HCT116 (cell line): ENCODE measurements at regions not wholly inside any gene's neighbourhood (a gene's known extent, or its start where the extent isn't known, plus 50 kb on each side); places are given as distances from the start of the nearest gene placed in this dataset.
A peak's percentile ranks its signal among the peaks of the same experiment; 100 is the strongest.

Source experiments
- ATAC-seq: fragments of 200-7000 bp; cut with Tn5 transposase; 2 replicates; pipeline ENCODE4 v1.9.1; 2020; ENCODE audit warnings: mild to moderate bottlenecking, moderate library complexity
- BruUV-seq: library from RNA; stranded (reverse); fragments of 400-500 nt; replicated peaks from 2 replicates; lab custom pipeline; 2021; lab: Mats Ljungman, UMichigan
- CTCF ChIA-PET: fragments of 300-600 bp; sonication (Branson Sonifier 250); formaldehyde crosslinking; loops from one replicate; lab custom pipeline; 2021; ENCODE audit warnings: antibody characterized with exemption; lab: Charles Lee
- POLR2A ChIA-PET: fragments of 300-600, 350-600 bp; sonication (Branson Sonifier 250); formaldehyde crosslinking; loops from one replicate; lab custom pipeline; 2021; ENCODE audit warnings: antibody characterized with exemption; lab: Charles Lee
- RAD21 ChIA-PET, 2 experiments: fragments of 300-600 bp; sonication (Branson Sonifier 250); formaldehyde crosslinking; loops; one replicate each; lab custom pipeline; 2023; ENCODE audit warnings: low total read pairs in 2 of 2; ENCODE audit not compliant: uncharacterized antibody in 2 of 2, unreplicated experiment in 2 of 2, low non-redundant PET in 1 of 2; lab: Charles Lee
- DNase-seq: peaks from one replicate; pipeline ENCODE4 v3.0.0-alpha.2; 2010; ENCODE audit warnings: low read depth, low spot score
- H2AFZ ChIP-seq: fragments of 200-600 bp; shearing (Covaris generic), sonication (generic); 2 replicates; pipeline ENCODE4 v1.6.1; 2017; ENCODE audit warnings: low read depth, mixed run types, mixed read lengths, antibody characterized with exemption, low read length; ENCODE audit not compliant: poor library complexity, severe bottlenecking
- H3K27ac ChIP-seq: 2 replicates; pipeline ENCODE4 v1.5.1; 2012; ENCODE audit warnings: low read depth, low read length
- H3K27me3 ChIP-seq: fragments of 200-600 bp; sonication (generic); 2 replicates; pipeline ENCODE4 v1.6.1; 2016; ENCODE audit warnings: mixed run types, low read length, mixed read lengths; ENCODE audit not compliant: insufficient read depth
- H3K36me3 ChIP-seq, 2 experiments: fragments of 200-500 bp in 1 of 2; fragments of 200-600 bp in 1 of 2; sonication (Bioruptor generic) in 1 of 2; sonication (generic) in 1 of 2; 2 replicates each; pipeline versions ENCODE4 v1.5.1 to v1.6.1; 2014 to 2016; ENCODE audit warnings: low read length in 2 of 2, inconsistent platforms in 1 of 2, mixed read lengths in 1 of 2, mixed run types in 1 of 2; ENCODE audit not compliant: insufficient read depth in 2 of 2, control insufficient read depth in 1 of 2
- H3K4me1 ChIP-seq, 2 experiments: fragments of 200-600 bp in 1 of 2; sonication (generic) in 1 of 2; 2 replicates each; pipeline versions ENCODE4 v1.5.1 to v1.6.1; 2012 to 2017; ENCODE audit warnings: low read length in 2 of 2, inconsistent platforms in 1 of 2, mild to moderate bottlenecking in 1 of 2, mixed read lengths in 1 of 2, mixed run types in 1 of 2, moderate library complexity in 1 of 2; ENCODE audit not compliant: insufficient read depth in 2 of 2, control insufficient read depth in 1 of 2
- H3K4me2 ChIP-seq: fragments of 200-600 bp; sonication (generic); 2 replicates; pipeline ENCODE4 v1.6.1; 2017; ENCODE audit warnings: mixed run types, low read length, mixed read lengths
- H3K4me3 ChIP-seq, 2 experiments: fragments of 200-600 bp in 1 of 2; sonication (generic) in 1 of 2; replicated peaks in 1 of 2; 2 replicates each; pipeline ENCODE4 v1.5.1; 2011 to 2016; ENCODE audit warnings: low read length in 2 of 2, control low read depth in 1 of 2, low read depth in 1 of 2, mild to moderate bottlenecking in 1 of 2, mixed read lengths in 1 of 2, mixed run types in 1 of 2
- H3K79me2 ChIP-seq: fragments of 200-600 bp; sonication (generic); 2 replicates; pipeline ENCODE4 v1.6.1; 2017; ENCODE audit warnings: mild to moderate bottlenecking, mixed run types, low read length, moderate library complexity, mixed read lengths; ENCODE audit not compliant: insufficient read depth
- H3K9ac ChIP-seq: fragments of 200-600 bp; sonication (generic); 2 replicates; pipeline ENCODE4 v1.6.1; 2016; ENCODE audit warnings: low read length, mixed read lengths
- H3K9me2 ChIP-seq: fragments of 200-600 bp; sonication (generic), shearing (Covaris generic); 2 replicates; pipeline ENCODE4 v1.6.1; 2017; ENCODE audit warnings: mixed run types, mild to moderate bottlenecking, moderate library complexity; ENCODE audit not compliant: insufficient read depth
- H3K9me3 ChIP-seq, 2 experiments: fragments of 200-500 bp in 1 of 2; fragments of 200-600 bp in 1 of 2; sonication (Bioruptor generic) in 1 of 2; sonication (generic) in 1 of 2; 2 replicates each; pipeline ENCODE4 v1.6.1; 2014 to 2017; ENCODE audit warnings: low read length in 2 of 2, mixed read lengths in 2 of 2, inconsistent platforms in 1 of 2, low read depth in 1 of 2, mild to moderate bottlenecking in 1 of 2, mixed run types in 1 of 2, moderate library complexity in 1 of 2; ENCODE audit not compliant: control insufficient read depth in 1 of 2, insufficient read depth in 1 of 2
- H4K20me1 ChIP-seq: fragments of 200-600 bp; sonication (generic), shearing (Covaris generic); 2 replicates; pipeline ENCODE4 v1.6.1; 2017; ENCODE audit warnings: mixed run types, mild to moderate bottlenecking, moderate library complexity; ENCODE audit not compliant: insufficient read depth
- EZH2phosphoT487 ChIP-seq: fragments of 200-600 bp; IDR thresholded peaks from 2 replicates; pipeline ENCODE4 v1.6.1; 2018; ENCODE audit warnings: antibody characterized with exemption, borderline replicate concordance
- JUND ChIP-seq: IDR thresholded peaks from 2 replicates; pipeline ENCODE4 v1.6.1; 2012
- POLR2A ChIP-seq: IDR thresholded peaks from 2 replicates; pipeline ENCODE4 v1.7.0; 2011; ENCODE audit warnings: borderline replicate concordance; ENCODE audit not compliant: insufficient read depth, insufficient read length; ENCODE audit errors: extremely low read depth
- SIN3A ChIP-seq: IDR thresholded peaks from 2 replicates; pipeline ENCODE4 v1.6.1; 2012; ENCODE audit warnings: low read depth
- SP1 ChIP-seq: IDR thresholded peaks from 2 replicates; pipeline ENCODE4 v1.6.1; 2012; ENCODE audit warnings: low read depth
- SRF ChIP-seq: IDR thresholded peaks from 2 replicates; pipeline ENCODE4 v1.6.1; 2012; ENCODE audit warnings: low read depth
- YY1 ChIP-seq: IDR thresholded peaks from 2 replicates; pipeline ENCODE4 v1.6.1; 2011; ENCODE audit warnings: low read length, low read depth, moderate library complexity, mild to moderate bottlenecking; ENCODE audit not compliant: insufficient replicate concordance; ENCODE audit errors: extremely low read depth
- intact Hi-C: fragments of 100-400 bp; cut with micrococcal nuclease; formaldehyde crosslinking; loops from 2 replicates; pipeline ENCODE4 v1.10.0; 2022
- TF ChIP-seq, protein P1 (sequence below): IDR thresholded peaks from 2 replicates; pipeline ENCODE4 v1.6.1; 2012; ENCODE audit warnings: low read depth

GRCh38 chr18:47748093-47748796 lies 182.2 kb downstream of the SMAD2 start:
- Histone ChIP-seq H3K79me2 (no peaks in the 10 kb centered on the region), H3K9me2 (no peaks in the 10 kb centered on the region), H3K9ac (no peak overlapping the region), H3K27me3 (no peaks in the 10 kb centered on the region; the same call in 1 of the 2 replicates), H3K27ac (no peak overlapping the region)
- no TSS peak for BruUV-seq
- DNase-seq = no peak
- CTCF ChIA-PET = interaction anchor here (0.8 to 1.5 kb wide), 4 partner anchors 152 to 548 kb away, joined by 3 to 8 read pairs (median 6); no protein-coding TSS in a partner anchor
- RAD21 ChIA-PET = no interaction called here
- intact Hi-C loops = loop anchor here (2.0 to 10.0 kb wide), 3 partner anchors 351 to 697 kb away; no protein-coding TSS in a partner anchor
- no peak for ATAC-seq
- no peak for TF ChIP-seq POLR2A
- TF ChIP-seq EZH2phosphoT487 = no peak
- no peak for TF ChIP-seq SIN3A
- TF ChIP-seq SP1 = no peak
- TF ChIP-seq, protein P1, sequence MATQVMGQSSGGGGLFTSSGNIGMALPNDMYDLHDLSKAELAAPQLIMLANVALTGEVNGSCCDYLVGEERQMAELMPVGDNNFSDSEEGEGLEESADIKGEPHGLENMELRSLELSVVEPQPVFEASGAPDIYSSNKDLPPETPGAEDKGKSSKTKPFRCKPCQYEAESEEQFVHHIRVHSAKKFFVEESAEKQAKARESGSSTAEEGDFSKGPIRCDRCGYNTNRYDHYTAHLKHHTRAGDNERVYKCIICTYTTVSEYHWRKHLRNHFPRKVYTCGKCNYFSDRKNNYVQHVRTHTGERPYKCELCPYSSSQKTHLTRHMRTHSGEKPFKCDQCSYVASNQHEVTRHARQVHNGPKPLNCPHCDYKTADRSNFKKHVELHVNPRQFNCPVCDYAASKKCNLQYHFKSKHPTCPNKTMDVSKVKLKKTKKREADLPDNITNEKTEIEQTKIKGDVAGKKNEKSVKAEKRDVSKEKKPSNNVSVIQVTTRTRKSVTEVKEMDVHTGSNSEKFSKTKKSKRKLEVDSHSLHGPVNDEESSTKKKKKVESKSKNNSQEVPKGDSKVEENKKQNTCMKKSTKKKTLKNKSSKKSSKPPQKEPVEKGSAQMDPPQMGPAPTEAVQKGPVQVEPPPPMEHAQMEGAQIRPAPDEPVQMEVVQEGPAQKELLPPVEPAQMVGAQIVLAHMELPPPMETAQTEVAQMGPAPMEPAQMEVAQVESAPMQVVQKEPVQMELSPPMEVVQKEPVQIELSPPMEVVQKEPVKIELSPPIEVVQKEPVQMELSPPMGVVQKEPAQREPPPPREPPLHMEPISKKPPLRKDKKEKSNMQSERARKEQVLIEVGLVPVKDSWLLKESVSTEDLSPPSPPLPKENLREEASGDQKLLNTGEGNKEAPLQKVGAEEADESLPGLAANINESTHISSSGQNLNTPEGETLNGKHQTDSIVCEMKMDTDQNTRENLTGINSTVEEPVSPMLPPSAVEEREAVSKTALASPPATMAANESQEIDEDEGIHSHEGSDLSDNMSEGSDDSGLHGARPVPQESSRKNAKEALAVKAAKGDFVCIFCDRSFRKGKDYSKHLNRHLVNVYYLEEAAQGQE = no peak
- TF ChIP-seq SRF = no peak
- no peak for TF ChIP-seq JUND
- no peak for TF ChIP-seq YY1
- TF ChIP-seq, all 23 proteins: peak for 0
- POLR2A ChIA-PET = no interaction called here
- H2AFZ ChIP-seq = peak overlapping the region; percentile 67
- H4K20me1 ChIP-seq = no peaks in the 10 kb centered on the region
- H3K4me1 ChIP-seq = peaks cover 0 to 4% of the 10 kb centered on the region in 2 experiments; a peak in 1 of 4 replicates
- H3K36me3 ChIP-seq = no peaks in the 10 kb centered on the region
- no peak overlapping the region for H3K4me2 ChIP-seq
- H3K9me3 ChIP-seq = no peaks in the 10 kb centered on the region
- no peak overlapping the region for H3K4me3 ChIP-seq
